HG02642 (cell line): ENCODE measurements at regions not wholly inside any gene's neighbourhood (a gene's known extent, or its start where the extent isn't known, plus 50 kb on each side); places are given as distances from the start of the nearest gene placed in this dataset.

Experiments used
- ATAC-seq: cut with Tn5 transposase; IDR thresholded peaks from one replicate; pipeline ENCODE4 v1.9.1; 2021; ENCODE audit warnings: mild to moderate bottlenecking; ENCODE audit not compliant: unreplicated experiment, poor library complexity

DNA sequence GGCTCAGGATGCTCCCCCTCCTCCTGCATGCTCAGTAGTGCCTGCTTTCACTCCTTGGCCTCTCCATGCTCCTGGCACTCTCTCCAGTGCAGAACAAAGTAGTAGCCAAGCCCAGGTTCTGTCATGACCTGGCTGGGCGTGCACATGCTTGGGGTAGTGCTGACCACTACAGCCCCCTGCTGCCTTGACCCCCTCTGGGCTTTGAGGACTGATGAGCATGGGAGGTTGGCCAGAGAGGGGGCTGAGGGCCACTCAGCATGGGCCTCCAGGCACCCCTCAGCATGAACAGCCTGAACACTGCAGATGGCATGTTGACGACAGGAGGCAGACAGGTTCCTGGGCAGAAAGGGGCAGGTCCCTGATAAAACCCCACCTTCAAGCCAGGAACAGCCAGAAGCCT is 935.7 kb upstream of the PRMT6 start:
- ATAC-seq: no peak

- no peak for ATAC-seq
Measured at GRCh38 chr1:106121728-106122127, 934.7 kb upstream of the PRMT6 start.

DNA sequence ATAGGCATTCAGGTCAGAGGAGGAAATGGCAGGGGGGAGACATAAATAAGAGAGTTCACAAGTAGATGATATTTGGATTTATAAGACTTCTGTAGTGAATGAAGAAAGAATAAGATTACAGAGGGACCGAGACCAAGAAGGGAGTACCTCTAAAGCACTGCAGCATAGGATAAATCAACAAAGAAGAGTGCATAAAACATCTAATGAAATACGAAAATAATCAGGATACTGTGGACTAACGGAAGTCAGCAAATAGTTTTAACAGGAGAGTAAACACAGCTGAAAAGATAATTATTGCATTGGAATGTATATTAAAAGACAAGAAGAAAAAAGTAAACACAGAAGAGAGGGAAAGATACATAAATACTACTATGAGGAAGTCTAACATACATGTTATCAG is 921.9 kb upstream of the PRMT6 start:
- ATAC-seq: no peak

DNA sequence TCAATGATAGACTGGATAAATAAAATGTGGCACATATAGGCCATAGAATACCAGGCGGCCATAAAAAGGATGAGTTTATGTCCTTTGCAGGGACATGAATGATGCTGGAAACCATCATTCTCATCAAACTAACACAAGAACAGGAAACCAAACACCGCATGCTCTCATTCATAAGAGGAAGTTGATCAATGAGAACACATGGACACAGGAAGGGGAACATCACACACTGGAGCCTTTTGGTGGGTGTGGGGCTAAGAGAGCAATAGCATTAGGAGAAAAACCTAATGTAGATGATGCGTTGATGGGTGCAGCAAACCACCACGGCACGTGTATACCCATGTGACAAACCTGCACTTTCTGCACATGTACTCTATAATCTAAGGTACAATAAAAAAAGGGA is 883.4 kb upstream of the PRMT6 start:
- ATAC-seq: no peak

DNA sequence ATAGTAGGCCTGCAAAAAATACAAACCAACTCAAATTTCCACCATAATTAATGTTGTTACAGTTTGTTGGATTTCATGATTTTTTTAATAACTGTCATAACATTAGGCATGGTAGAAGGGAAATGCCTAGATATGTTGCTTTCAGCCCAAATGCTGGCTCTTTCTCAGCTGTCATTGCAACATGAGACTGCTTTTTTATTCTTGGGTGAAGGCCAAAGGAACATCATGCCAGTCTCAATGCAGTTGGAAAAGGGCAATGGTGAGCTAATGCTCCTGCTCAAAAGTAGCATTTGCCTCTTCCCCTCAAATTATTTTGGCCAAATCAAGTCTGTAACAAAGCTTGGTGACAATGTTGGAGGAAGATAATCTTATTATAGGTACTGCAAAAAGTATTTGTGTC is 877.7 kb upstream of the PRMT6 start:
- no peak for ATAC-seq

- no peak for ATAC-seq
Measured at GRCh38 chr1:106181866-106182265, 874.6 kb upstream of the PRMT6 start.

DNA sequence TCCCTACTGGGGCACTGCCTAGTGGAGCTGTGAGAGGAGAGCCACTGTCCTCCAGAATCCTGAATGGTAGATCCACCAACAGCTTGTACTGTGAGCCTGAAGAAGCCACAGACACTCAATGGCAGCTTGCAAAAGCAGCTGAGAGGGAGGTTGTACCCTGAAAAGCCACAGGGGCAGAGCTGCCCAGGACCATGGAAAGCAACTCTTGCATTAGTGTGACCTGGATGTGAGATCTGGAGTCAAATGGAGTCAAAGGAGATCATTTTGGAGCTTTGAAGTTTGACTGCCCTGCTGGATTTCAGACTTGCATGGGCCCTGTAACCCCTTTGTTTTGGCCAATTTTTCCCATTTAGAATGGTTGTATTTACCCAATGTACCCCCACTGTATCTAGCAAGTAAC is 871.4 kb upstream of the PRMT6 start:
- ATAC-seq: no peak

- ATAC-seq: no peak
Measured at GRCh38 chr1:106189780-106190179, 866.7 kb upstream of the PRMT6 start.

- ATAC-seq: no peak
Measured at GRCh38 chr1:106194206-106194605, 862.3 kb upstream of the PRMT6 start.

DNA sequence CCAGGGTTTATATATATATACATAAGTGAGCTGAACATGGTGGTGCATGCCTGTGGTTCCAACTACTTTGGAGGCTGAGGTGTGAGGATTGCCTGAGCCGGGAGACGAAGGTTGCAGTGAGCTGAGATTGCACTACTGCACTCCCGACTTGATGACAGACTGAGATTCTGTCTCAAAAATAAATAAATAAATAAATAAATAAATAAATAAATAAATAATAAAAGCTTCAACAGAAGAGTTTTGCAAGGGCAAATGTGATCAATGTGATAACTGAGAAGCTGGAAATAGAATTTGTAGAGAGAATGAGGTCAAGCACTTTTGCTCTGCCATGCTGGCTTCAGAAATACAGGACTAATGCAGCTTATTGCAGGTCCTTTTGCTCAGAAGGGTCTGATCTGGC is 855.8 kb upstream of the PRMT6 start:
- ATAC-seq: no peak

DNA sequence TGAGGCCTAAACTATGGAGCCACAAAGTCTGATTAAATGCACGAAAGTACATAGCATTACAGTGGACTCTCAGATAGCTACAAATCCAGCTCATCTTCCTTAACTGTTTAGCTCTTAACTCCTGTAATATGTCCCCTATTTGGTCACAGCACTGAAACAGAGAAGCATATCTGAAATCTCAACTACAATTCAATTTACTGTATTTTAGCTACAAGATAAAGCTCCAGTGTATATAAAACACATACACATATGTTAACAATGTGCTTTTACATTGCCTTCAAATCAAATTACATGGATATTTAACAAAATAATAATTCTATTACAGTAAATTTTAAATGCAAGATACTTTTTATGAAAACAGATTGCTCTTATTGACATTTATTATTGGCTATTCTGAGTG is 849.3 kb upstream of the PRMT6 start:
- ATAC-seq: no peak

- ATAC-seq: no peak
Measured at GRCh38 chr1:106217765-106218164, 838.7 kb upstream of the PRMT6 start.

- no peak for ATAC-seq
Measured at GRCh38 chr1:106222403-106222802, 834.1 kb upstream of the PRMT6 start.

- no peak for ATAC-seq
Measured at GRCh38 chr1:106223213-106223612, 833.3 kb upstream of the PRMT6 start.

GRCh38 chr1:106224426-106224825 is 832.0 kb upstream of the PRMT6 start:
- ATAC-seq: no peak

- no peak for ATAC-seq
Measured at GRCh38 chr1:106225403-106225802, 831.1 kb upstream of the PRMT6 start.

DNA sequence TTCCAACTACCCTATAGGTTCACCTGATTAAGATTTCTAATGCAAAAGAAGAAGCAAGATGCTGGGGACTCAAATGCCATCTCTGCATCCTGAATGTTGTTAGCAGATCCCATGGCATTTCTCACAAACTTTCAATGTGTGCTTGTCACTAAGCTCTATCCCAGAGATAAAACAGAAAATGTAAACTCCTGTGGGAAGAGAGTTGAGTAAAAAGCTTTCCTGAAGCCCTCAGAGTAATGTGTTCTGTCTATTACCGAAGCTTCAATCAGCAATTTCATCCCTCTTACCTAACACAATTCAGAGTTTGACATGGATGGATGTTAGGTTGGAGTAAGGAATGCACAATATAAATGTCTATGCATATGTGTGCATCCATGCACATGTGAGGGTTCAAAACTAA is 829.9 kb upstream of the PRMT6 start:
- no peak for ATAC-seq

DNA sequence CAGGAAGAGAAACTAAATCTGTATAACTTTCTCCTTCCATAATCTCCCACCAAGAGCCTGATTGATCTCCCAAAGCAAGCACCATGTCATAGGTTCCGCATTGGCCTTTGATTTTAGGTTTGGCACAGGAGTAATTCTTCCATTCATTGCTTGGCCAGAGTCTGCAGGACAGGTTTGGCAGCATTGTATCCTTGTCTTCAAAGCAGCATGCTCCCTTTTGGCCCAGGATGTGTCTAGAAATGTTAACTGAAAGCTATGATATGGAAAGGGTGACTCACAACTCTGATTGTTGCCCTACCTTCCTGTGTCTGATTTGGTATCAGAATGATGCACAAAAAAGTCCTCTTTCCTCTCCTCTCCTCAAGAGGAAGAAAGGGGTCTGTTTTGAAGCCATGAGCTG is 824.3 kb upstream of the PRMT6 start:
- no peak for ATAC-seq

- no peak for ATAC-seq
Measured at GRCh38 chr1:106233511-106233910, 823.0 kb upstream of the PRMT6 start.

- ATAC-seq: no peak
Measured at GRCh38 chr1:106249365-106249764, 807.1 kb upstream of the PRMT6 start.

DNA sequence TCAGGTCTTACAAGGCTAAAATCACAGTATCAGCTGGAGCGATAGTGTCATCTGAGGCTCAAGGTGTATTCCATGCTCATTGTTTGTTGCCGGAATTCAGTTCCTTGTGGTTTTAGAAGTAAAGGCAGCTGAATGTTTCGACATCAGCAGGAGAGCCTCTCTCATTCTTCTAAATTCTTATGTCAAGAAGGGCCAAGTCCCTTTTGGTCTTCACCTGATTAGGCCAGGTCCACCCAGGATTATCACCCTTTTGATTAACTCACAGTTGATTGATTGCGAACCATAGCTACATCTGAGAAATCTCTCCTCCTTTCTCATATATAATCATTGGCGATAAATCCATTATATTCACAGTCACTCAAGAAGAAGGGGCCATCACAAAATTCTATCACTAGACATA is 806.7 kb upstream of the PRMT6 start:
- no peak for ATAC-seq

DNA sequence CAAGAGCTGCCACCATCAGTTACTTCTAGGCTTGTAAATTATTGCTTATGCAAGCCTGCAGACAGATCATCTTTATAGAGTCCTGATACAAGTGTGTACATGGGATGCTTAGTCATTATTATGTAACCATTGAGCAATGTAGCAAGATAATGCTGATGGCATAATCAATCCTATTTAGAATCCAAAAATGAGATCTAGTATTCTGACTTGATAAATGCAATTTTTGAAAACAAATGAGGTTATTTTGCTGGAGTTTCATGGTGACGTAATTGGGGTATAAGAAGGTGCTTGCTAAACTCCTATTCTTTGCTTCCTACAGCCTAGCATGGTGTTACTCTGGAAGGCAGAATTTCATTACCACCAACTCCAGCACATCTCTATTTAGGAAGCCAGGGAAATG is 801.7 kb upstream of the PRMT6 start:
- no peak for ATAC-seq

DNA sequence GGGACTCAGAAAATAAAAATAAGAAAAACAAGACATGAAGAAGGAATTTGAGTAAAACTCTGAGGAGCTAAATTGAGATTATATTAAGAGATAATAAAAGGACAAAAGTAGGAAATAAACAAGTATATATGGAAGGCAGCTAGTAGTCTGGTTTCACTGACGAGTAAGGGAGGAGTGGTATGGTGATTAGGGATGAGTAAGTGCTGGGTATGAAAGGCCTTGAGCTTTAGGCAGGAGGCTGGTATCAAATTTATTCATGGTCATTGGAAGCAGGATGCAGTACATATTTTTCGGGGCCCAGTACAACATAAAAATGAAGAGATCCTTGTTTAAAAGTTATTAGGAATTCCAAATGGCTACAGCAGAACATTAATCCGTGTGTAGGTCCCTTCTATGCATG is 789.7 kb upstream of the PRMT6 start:
- ATAC-seq: no peak
